Fibroblast of lung (primary cell): ENCODE measurements at regions not wholly inside any gene's neighbourhood (a gene's known extent, or its start where the extent isn't known, plus 50 kb on each side); places are given as distances from the start of the nearest gene placed in this dataset.

Experiments
- DNase-seq, 2 donors: peaks; one replicate each; pipeline versions ENCODE4 v3.0.0 to v3.0.0-alpha.2; 2010; ENCODE audit warnings: low read depth in 2 of 2
- H2AFZ ChIP-seq: 2 replicates; pipeline ENCODE4 v1.5.1; 2012; ENCODE audit warnings: low read length, control low read depth, inconsistent platforms
- H3K27ac ChIP-seq: 2 replicates; pipeline ENCODE4 v1.5.1; 2011; ENCODE audit warnings: low read length, control low read depth; ENCODE audit not compliant: insufficient read depth
- H3K27me3 ChIP-seq: 2 replicates; pipeline ENCODE4 v1.5.1; 2011; ENCODE audit warnings: mild to moderate bottlenecking, low read length; ENCODE audit not compliant: control insufficient read depth, insufficient read depth
- H3K36me3 ChIP-seq: 2 replicates; pipeline ENCODE4 v1.5.1; 2011; ENCODE audit warnings: low read length; ENCODE audit not compliant: control insufficient read depth, insufficient read depth
- H3K4me1 ChIP-seq: 2 replicates; pipeline ENCODE4 v1.5.1; 2011; ENCODE audit warnings: low read length; ENCODE audit not compliant: control insufficient read depth, insufficient read depth; ENCODE audit errors: extremely low read depth
- H3K4me2 ChIP-seq: 2 replicates; pipeline ENCODE4 v1.5.1; 2011; ENCODE audit warnings: low read length, control low read depth; ENCODE audit not compliant: insufficient read depth; ENCODE audit errors: extremely low read depth
- H3K4me3 ChIP-seq, 4 experiments: fragments of 200-600 bp in 1 of 4; sonication (generic) in 1 of 4; replicated peaks in 1 of 4; 2 replicates each; pipeline ENCODE4 v1.5.1; 2011 to 2016; ENCODE audit warnings: low read length in 4 of 4, low read depth in 3 of 4, mild to moderate bottlenecking in 3 of 4, control low read depth in 2 of 4, inconsistent platforms in 1 of 4, mixed read lengths in 1 of 4; ENCODE audit not compliant: insufficient read depth in 1 of 4; ENCODE audit errors: control extremely low read depth in 1 of 4
- H3K79me2 ChIP-seq: 2 replicates; pipeline ENCODE4 v1.5.1; 2012; ENCODE audit warnings: mild to moderate bottlenecking, low read length, inconsistent platforms; ENCODE audit not compliant: control insufficient read depth, insufficient read depth
- H3K9ac ChIP-seq: 2 replicates; pipeline ENCODE4 v1.5.1; 2011; ENCODE audit warnings: mild to moderate bottlenecking, low read length, control low read depth; ENCODE audit not compliant: insufficient read depth
- H3K9me3 ChIP-seq: 2 replicates; pipeline ENCODE4 v1.5.1; 2012; ENCODE audit warnings: low read depth, low read length; ENCODE audit not compliant: control insufficient read depth, insufficient read depth
- H4K20me1 ChIP-seq: 2 replicates; pipeline ENCODE4 v1.5.1; 2011; ENCODE audit warnings: low read length; ENCODE audit not compliant: control insufficient read depth, insufficient read depth; ENCODE audit errors: extremely low read depth
- EZH2 ChIP-seq: IDR thresholded peaks from 2 replicates; pipeline ENCODE4 v1.5.1; 2012; ENCODE audit warnings: low read length, control low read depth, mild to moderate bottlenecking; ENCODE audit errors: missing control alignments
- TF ChIP-seq, protein P1 (sequence below), 2 donors: IDR thresholded peaks in 1 of 2; conservative IDR thresholded peaks in 1 of 2; 1 replicate in 1 of 2; 2 replicates in 1 of 2; pipeline ENCODE4 v1.5.1; 2011 to 2012; ENCODE audit warnings: low read length in 2 of 2, control low read depth in 1 of 2, inconsistent platforms in 1 of 2, low read depth in 1 of 2, mild to moderate bottlenecking in 1 of 2

DNA sequence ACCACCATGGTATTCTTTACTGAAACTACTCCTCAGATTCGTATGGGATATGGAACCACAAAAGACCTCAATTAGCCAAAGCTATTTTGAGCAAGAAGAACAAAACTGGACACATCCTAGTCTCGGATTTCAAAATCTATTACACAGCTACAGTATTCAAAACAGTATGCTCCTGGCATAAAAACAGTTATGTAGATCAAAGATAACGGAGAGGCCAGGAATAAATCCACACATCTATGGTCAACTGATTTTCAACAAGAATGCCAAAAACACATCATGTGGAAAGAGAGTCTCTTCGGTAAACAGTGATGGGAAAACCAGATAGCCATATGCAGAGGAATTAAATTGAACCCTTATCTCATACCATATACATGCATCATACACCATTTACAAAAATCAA, 155.3 kb downstream of the SPCS3 start:
- Histone ChIP-seq H3K4me3 (no peak overlapping the region), H3K27ac (no peak overlapping the region), H3K36me3 (no peaks in the 10 kb centered on the region), H3K9ac (no peak overlapping the region), H3K79me2 (no peaks in the 10 kb centered on the region), H3K4me2 (no peak overlapping the region), H2AFZ (no peak overlapping the region), H3K9me3 (no peaks in the 10 kb centered on the region), H4K20me1 (no peaks in the 10 kb centered on the region), H3K27me3 (no peaks in the 10 kb centered on the region), H3K4me1 (no peaks in the 10 kb centered on the region)
- peak in 1 of 2 donors; percentile 36 for DNase-seq
- TF ChIP-seq EZH2, result no peak
- TF ChIP-seq, protein P1, sequence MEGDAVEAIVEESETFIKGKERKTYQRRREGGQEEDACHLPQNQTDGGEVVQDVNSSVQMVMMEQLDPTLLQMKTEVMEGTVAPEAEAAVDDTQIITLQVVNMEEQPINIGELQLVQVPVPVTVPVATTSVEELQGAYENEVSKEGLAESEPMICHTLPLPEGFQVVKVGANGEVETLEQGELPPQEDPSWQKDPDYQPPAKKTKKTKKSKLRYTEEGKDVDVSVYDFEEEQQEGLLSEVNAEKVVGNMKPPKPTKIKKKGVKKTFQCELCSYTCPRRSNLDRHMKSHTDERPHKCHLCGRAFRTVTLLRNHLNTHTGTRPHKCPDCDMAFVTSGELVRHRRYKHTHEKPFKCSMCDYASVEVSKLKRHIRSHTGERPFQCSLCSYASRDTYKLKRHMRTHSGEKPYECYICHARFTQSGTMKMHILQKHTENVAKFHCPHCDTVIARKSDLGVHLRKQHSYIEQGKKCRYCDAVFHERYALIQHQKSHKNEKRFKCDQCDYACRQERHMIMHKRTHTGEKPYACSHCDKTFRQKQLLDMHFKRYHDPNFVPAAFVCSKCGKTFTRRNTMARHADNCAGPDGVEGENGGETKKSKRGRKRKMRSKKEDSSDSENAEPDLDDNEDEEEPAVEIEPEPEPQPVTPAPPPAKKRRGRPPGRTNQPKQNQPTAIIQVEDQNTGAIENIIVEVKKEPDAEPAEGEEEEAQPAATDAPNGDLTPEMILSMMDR (conservative IDR thresholded peaks at IDR 0.05 in 1 of 2, IDR thresholded peaks at IDR 0.05 in 1 of 2; ENCODE audit: low read depth in 1 of 2, low read length in 2 of 2), result no peak

DNA sequence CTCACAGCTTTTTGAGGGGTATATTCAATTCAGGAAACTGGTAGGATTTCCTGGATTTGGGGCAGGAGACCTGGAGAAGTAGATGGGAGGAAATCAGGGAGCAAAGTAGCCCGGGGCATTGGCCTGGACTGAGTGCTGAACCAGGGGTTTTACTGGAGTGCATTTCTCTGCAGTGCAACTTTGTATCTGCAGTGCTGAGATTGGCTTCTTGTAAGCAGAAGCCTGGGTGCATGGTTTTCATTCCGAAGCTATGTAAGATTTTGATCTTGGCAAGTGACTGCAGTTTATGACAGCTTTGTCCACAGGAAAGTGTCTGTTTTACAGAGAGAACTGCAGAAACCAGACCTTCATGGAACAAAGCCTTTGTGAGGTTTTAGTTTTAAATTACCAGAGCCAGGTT, 158.3 kb downstream of the SPCS3 start:
- Histone ChIP-seq H2AFZ (no peak overlapping the region), H3K79me2 (no peaks in the 10 kb centered on the region), H3K27ac (no peak overlapping the region), H3K4me2 (no peak overlapping the region), H3K36me3 (no peaks in the 10 kb centered on the region), H3K9me3 (no peaks in the 10 kb centered on the region), H3K4me1 (no peaks in the 10 kb centered on the region), H3K27me3 (no peaks in the 10 kb centered on the region), H4K20me1 (no peaks in the 10 kb centered on the region), H3K4me3 (no peak overlapping the region), H3K9ac (no peak overlapping the region)
- peak in 1 of 2 donors; percentile 16 for DNase-seq
- TF ChIP-seq EZH2, result no peak
- TF ChIP-seq, protein P1 (conservative IDR thresholded peaks at IDR 0.05 in 1 of 2, IDR thresholded peaks at IDR 0.05 in 1 of 2; ENCODE audit: low read depth in 1 of 2, low read length in 2 of 2), result no peak

DNA sequence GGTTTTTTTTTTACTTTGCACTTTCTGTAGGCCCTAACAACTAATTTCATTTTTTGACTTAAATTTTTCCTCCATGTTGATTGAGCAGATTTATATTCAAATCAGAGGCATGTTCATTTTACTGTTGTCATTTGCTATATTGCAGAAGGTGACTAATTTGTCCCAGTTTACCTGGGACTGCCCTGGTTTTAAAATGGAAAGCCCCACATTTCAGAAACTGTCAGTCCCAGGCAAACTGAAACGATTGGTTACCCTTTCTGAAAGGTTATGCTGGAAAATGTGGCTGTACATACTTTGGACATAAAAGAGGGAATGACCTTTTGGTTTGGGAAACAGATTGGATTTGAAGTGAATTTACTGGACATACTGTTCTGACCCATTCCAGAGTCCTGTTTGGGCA, 160.0 kb downstream of the SPCS3 start:
- Histone ChIP-seq H3K79me2 (no peaks in the 10 kb centered on the region), H3K36me3 (no peaks in the 10 kb centered on the region), H3K27me3 (no peaks in the 10 kb centered on the region), H3K27ac (no peak overlapping the region), H3K4me3 (no peak overlapping the region), H2AFZ (no peak overlapping the region), H3K9ac (no peak overlapping the region), H3K9me3 (no peaks in the 10 kb centered on the region), H4K20me1 (no peaks in the 10 kb centered on the region), H3K4me1 (no peaks in the 10 kb centered on the region), H3K4me2 (no peak overlapping the region)
- DNase-seq, result no peak
- TF ChIP-seq EZH2, result no peak
- TF ChIP-seq, protein P1 (conservative IDR thresholded peaks at IDR 0.05 in 1 of 2, IDR thresholded peaks at IDR 0.05 in 1 of 2; ENCODE audit: low read depth in 1 of 2, low read length in 2 of 2), result no peak
